ENCODE measurements at regions not wholly inside any gene's neighbourhood (a gene's known extent, or its start where the extent isn't known, plus 50 kb on each side); places are given as distances from the start of the nearest gene placed in this dataset.

- peak in 1 of 2 experiments; percentile 28 for DNase-seq
Observed at GRCh38 chr10:131636841-131637724, 263.7 kb upstream of the PPP2R2D start.

- no peak for DNase-seq
Observed at GRCh38 chr10:131638049-131638879, 262.5 kb upstream of the PPP2R2D start.

GRCh38 chr10:131638880-131639278, 261.9 kb upstream of the PPP2R2D start:
- no peak for DNase-seq

- DNase-seq = no peak
Observed at GRCh38 chr10:131640045-131640644, 260.7 kb upstream of the PPP2R2D start.

GRCh38 chr10:131641231-131641630, 259.6 kb upstream of the PPP2R2D start:
- peak in 1 of 2 experiments; percentile 5 for DNase-seq

GRCh38 chr10:131641898-131642297, 258.9 kb upstream of the PPP2R2D start:
- DNase-seq = no peak

GRCh38 chr10:131642966-131643365, 257.8 kb upstream of the PPP2R2D start:
- DNase-seq = no peak

- no peak for DNase-seq
Observed at GRCh38 chr10:131644289-131644688, 256.5 kb upstream of the PPP2R2D start.

GRCh38 chr10:131644864-131645658, 255.7 kb upstream of the PPP2R2D start:
- no peak for DNase-seq

GRCh38 chr10:131645756-131646155, 255.1 kb upstream of the PPP2R2D start:
- DNase-seq = no peak

DNA sequence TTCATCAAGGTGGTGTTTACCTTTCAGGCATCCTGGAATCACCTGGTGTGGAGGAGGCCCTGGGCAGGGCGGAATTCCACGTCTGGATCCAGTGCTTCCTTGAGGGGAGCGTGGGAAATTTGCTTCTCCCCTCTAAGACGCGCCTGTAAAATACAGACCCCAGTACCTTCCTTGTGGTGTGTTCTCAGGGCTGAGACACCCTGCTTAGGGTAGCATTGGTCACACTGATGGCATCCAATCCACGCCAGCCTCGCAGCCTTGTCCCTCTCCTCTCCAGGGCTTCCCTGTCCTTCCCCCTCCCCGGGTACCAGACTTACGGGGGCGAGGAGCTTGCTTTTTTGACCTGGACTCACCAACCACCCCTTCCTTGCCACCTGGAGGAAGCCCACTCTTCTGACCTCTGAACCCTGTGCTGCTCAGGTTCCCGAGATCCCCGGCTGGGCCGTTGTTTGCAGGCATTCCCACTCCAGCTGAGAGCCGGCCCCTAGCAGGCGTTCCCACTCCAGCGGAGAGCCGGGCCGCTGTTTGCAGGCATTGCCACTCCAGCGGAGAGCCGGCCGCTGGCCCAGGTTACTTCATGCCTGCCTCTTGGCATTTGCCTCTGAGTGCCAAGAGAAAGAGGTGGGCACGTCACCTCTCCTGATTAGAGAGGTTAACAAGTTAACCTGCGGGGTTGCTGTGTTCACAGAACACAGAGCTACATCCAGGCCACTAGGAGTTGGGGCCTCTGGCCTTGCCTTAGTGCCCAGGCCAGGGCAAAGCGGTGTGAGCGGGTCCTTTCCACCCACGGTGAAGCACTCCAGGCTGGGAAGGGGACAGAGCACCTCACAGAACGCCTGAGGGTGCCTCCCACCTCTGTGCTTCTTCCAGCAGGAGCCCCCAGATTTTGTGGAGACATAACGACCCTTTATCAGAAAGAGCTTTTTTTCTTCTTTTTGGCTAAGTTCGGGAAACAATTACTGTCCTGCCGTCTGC, 254.0 kb upstream of the PPP2R2D start:
- no peak for DNase-seq

DNA sequence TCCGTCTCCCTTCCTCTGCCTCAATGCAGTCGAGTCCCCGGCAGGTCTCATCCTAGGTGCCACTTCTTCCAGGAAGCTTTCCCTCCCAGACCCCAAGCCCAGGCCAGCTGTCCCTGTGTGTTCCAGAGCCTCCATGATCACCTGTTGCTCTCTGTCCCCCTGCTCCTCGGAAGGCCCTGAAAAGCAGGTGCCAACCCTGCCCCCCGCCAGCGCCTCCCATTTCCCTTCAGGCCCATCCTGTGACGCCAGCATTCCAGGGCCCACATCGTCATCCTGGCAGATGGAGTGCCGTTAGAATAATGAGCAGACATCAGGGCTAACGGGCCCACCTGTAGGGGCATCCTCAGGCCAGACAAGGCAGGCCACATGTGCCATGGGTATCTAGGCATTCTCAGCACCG, 253.0 kb upstream of the PPP2R2D start:
- DNase-seq = no peak

- no peak for DNase-seq
Observed at GRCh38 chr10:131648386-131649020, 252.3 kb upstream of the PPP2R2D start.

DNA sequence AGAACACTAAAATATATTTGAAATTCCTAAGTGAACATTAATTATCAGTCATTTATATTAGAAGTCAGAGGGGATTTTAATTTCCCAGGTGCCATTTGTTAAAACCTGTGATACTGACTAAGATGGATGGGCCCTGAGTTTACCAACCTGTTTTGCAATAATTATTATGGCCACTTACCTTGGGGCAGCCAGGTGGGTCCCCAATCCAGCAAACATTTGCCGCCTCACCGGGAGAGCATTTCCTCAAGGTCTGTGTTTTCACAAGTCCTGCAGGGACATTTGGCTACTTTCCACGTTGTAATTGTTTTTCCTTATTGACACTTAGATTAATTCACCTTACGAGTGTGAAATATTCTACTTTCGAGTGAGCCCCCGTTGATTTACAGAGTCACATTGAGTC, 251.2 kb upstream of the PPP2R2D start:
- no peak for DNase-seq

DNA sequence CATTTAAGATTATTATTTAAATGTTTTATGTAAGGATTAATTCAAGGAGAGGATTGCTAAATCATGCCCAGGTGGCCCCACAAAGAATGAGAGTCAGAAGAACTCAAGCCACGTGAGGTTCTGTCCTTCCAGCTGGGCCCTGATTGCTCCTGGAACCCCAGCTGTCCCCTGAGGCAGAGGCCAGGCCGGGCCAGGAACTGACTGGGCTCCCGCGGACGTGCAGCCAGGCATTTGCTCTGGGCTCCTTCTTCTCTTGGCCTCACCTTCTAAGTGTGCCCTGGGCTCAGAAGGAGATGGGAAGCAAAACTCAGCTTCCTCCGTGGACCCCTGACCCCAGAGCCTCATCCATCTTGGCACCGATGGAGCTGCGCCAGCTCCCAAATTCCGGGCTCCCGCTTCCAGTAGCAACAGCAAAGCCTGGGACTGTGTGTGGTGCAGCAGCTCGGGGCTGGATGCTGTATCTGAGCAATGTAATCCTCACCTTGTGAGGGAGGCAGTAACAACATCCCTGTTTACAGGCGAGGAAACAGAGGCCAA, 250.6 kb upstream of the PPP2R2D start:
- DNase-seq = no peak

DNA sequence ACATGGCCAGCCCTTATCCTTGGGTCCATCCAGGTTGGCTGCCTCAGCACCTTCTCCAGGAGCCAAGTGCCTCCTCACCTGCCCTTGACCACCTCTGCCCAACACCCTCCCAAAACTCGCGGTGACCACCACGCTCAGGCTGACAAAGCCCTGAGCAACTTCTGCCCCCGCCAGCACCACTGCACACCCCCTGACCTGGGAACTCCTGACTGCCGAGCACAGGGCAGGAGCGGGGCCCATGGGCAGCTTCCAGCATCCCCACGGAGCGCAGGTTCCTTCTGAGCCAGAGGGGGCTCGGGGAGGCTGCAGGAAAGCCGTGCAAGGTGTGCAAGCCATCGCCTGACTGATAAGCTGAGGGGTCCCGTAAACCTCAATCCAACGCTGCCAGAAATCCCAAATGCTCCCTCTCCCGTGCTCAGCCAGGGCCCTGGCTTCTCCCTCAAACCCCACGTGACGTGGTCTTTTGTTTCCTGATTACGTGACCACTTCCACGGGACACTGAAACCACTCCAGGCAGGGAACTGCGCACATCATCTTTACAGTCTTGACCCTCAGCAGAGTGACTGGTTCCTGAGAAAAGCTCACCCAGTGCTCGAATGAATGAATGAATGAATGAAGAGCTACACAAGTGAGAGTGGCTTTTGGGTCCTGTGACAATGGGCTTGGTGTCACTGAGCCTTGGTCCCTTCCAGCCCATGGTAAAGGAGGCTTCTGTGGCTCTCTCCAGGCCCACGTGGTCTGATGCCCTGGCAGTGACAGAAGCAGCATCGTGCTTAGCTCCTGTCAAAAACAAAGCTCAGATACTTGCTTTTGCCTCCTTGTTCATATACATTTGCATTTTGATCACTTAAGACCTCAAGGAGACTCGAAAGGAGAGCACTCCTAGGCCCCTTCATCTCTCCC, 249.8 kb upstream of the PPP2R2D start:
- no peak for DNase-seq

GRCh38 chr10:131651674-131652437, 249.0 kb upstream of the PPP2R2D start:
- DNase-seq = peak in 1 of 2 experiments; percentile 8

GRCh38 chr10:131652438-131653139, 248.2 kb upstream of the PPP2R2D start:
- DNase-seq = no peak

Measured in NCI-H526 (cell line).